CD14-positive monocyte (primary cell): ENCODE measurements at regions not wholly inside any gene's neighbourhood (a gene's known extent, or its start where the extent isn't known, plus 50 kb on each side); places are given as distances from the start of the nearest gene placed in this dataset.

Experiments used
- DNase-seq, 3 donors: peaks; one replicate each; pipeline ENCODE4 v3.0.0-alpha.2; 2011 to 2022
- H2AFZ ChIP-seq: 2 replicates; pipeline ENCODE4 v1.6.0; 2012; ENCODE audit warnings: mild to moderate bottlenecking, low read depth, low read length, inconsistent platforms; ENCODE audit not compliant: insufficient read depth, poor library complexity, severe bottlenecking
- H3K27ac ChIP-seq, 2 donors: 1 replicate in 1 of 2; 2 replicates in 1 of 2; pipeline ENCODE4 v1.5.1; 2012 to 2013; ENCODE audit warnings: low read length in 2 of 2, control low read depth in 1 of 2, inconsistent platforms in 1 of 2, low read depth in 1 of 2, mild to moderate bottlenecking in 1 of 2
- H3K27me3 ChIP-seq, 2 donors: one replicate each; pipeline versions ENCODE4 v1.6.0 to v1.6.1; 2011 to 2013; ENCODE audit warnings: low read length in 2 of 2; ENCODE audit not compliant: control insufficient read depth in 2 of 2, insufficient read depth in 2 of 2
- H3K36me3 ChIP-seq, 2 donors: replicated peaks in 1 of 2; 1 replicate in 1 of 2; 2 replicates in 1 of 2; pipeline versions ENCODE4 v1.5.1 to v1.6.1; 2012 to 2013; ENCODE audit warnings: low read length in 2 of 2, control low read depth in 1 of 2, inconsistent platforms in 1 of 2, mild to moderate bottlenecking in 1 of 2; ENCODE audit not compliant: insufficient read depth in 2 of 2, control insufficient read depth in 1 of 2
- H3K4me1 ChIP-seq, 2 donors: 1 replicate in 1 of 2; 2 replicates in 1 of 2; pipeline versions ENCODE4 v1.5.1 to v1.6.1; 2012 to 2013; ENCODE audit warnings: low read length in 2 of 2, control low read depth in 1 of 2, inconsistent platforms in 1 of 2, mild to moderate bottlenecking in 1 of 2, moderate library complexity in 1 of 2; ENCODE audit not compliant: insufficient read depth in 2 of 2, control insufficient read depth in 1 of 2
- H3K4me2 ChIP-seq: replicated peaks from 2 replicates; pipeline ENCODE3; 2012; ENCODE audit warnings: low read length, moderate library complexity, mild to moderate bottlenecking; ENCODE audit not compliant: poor library complexity, severe bottlenecking; ENCODE audit errors: extremely low read depth
- H3K4me3 ChIP-seq, 3 experiments: fragments of 200-600 bp in 1 of 3; sonication (generic) in 1 of 3; replicated peaks in 1 of 3; 1 replicate in 2 of 3; 2 replicates in 1 of 3; pipeline ENCODE4 v1.5.1; 2011 to 2013; ENCODE audit warnings: low read length in 3 of 3, mild to moderate bottlenecking in 3 of 3, control low read depth in 2 of 3, low read depth in 2 of 3, inconsistent platforms in 1 of 3, moderate library complexity in 1 of 3
- H3K79me2 ChIP-seq: 2 replicates; pipeline ENCODE4 v1.6.0; 2012; ENCODE audit warnings: mild to moderate bottlenecking, control low read depth, inconsistent platforms, low read length, moderate library complexity; ENCODE audit not compliant: insufficient read depth
- H3K9ac ChIP-seq: 2 replicates; pipeline ENCODE4 v1.6.0; 2017; ENCODE audit warnings: low read length, mild to moderate bottlenecking; ENCODE audit not compliant: insufficient read depth, poor library complexity, severe bottlenecking
- H3K9me3 ChIP-seq, 2 donors: replicated peaks in 1 of 2; 1 replicate in 1 of 2; 2 replicates in 1 of 2; pipeline versions ENCODE4 v1.5.1 to v1.6.1; 2012 to 2013; ENCODE audit warnings: low read length in 2 of 2, control low read depth in 1 of 2; ENCODE audit not compliant: control insufficient read depth in 1 of 2, insufficient read depth in 1 of 2
- H4K20me1 ChIP-seq: 2 replicates; pipeline ENCODE4 v1.6.0; 2012; ENCODE audit warnings: mild to moderate bottlenecking, low read length, control low read depth, moderate library complexity; ENCODE audit not compliant: insufficient read depth
- H3K27ac Mint-ChIP-seq, 7 donors: one replicate each; pipeline ENCODE4 v1.8.0; 2020; ENCODE audit warnings: mild to moderate bottlenecking in 7 of 7, mixed read lengths in 7 of 7, moderate library complexity in 6 of 7, inconsistent platforms in 2 of 7
- H3K27me3 Mint-ChIP-seq, 3 donors: one replicate each; pipeline ENCODE4 v1.8.0; 2021 to 2022; ENCODE audit warnings: low read depth in 3 of 3, mild to moderate bottlenecking in 3 of 3, mixed read lengths in 3 of 3, moderate library complexity in 3 of 3, inconsistent platforms in 1 of 3
- H3K36me3 Mint-ChIP-seq, 2 donors: one replicate each; pipeline ENCODE4 v1.8.0; 2020; ENCODE audit warnings: mixed read lengths in 2 of 2, inconsistent platforms in 1 of 2, mild to moderate bottlenecking in 1 of 2
- H3K4me1 Mint-ChIP-seq: one replicate; pipeline ENCODE4 v1.8.0; 2020; ENCODE audit warnings: mild to moderate bottlenecking, mixed read lengths
- H3K4me3 Mint-ChIP-seq, 2 donors: one replicate each; pipeline ENCODE4 v1.8.0; 2020; ENCODE audit warnings: mild to moderate bottlenecking in 2 of 2, mixed read lengths in 2 of 2, moderate library complexity in 1 of 2
- H3K9me3 Mint-ChIP-seq, 7 donors: one replicate each; pipeline ENCODE4 v1.8.0; 2020 to 2022; ENCODE audit warnings: mixed read lengths in 7 of 7, mild to moderate bottlenecking in 6 of 7, moderate library complexity in 6 of 7, inconsistent platforms in 2 of 7
- WGBS: methylation state at CpG from one replicate; pipeline ENCODE4 v1.1.5; 2013; ENCODE audit warnings: missing lambda C conversion rate; ENCODE audit not compliant: insufficient coverage; 5-methylcytosine and 5-hydroxymethylcytosine counted together
- intact Hi-C, 2 donors: fragments of 100-400 bp; cut with micrococcal nuclease; formaldehyde crosslinking; loops; one replicate each; pipeline versions ENCODE4 v1.15.0 to v1.15.1; 2023
- TF ChIP-seq, protein P1 (sequence below): fragments of 200-600 bp; IDR thresholded peaks from one replicate; pipeline ENCODE4 v1.8.0; 2022; ENCODE audit warnings: antibody characterized with exemption, mild to moderate bottlenecking

DNA sequence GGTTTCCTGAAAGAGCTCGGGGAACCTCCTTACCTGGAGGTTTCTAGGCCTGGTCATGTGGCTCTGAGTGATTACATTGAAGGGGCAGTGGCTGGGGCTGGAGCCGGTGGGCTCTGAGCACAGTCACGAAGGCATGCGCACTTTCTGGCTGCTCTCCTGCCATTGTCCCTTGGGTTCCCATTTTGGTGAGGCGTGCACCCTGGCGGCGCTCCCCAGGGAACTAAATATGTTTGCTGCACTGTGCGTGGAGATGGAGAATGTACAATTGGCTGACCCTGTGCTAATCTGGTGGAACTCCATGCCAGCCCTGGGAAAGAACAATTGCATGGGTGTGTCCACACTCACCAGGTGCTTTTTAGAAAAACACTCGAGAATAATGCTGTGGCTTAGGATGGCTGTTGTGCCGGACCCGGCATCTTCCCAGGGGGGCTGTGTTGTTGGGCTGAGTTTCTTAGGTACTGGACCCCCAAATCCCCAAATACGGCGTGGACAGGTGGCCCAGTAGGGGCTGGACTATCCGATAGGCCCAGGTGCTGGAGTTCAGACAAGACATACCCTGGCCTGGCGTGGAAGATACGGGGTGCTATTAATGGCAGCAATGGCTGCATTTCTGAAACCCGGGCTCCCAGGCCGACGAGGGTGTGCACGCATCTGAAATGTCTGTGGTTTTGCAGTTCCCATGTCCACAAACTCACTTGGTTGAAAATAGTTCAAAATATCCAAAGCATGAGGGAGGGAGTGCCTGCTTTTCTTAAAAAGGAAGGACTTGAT is 230.5 kb downstream of the SEC14L1 start:
- TF ChIP-seq, protein P1, sequence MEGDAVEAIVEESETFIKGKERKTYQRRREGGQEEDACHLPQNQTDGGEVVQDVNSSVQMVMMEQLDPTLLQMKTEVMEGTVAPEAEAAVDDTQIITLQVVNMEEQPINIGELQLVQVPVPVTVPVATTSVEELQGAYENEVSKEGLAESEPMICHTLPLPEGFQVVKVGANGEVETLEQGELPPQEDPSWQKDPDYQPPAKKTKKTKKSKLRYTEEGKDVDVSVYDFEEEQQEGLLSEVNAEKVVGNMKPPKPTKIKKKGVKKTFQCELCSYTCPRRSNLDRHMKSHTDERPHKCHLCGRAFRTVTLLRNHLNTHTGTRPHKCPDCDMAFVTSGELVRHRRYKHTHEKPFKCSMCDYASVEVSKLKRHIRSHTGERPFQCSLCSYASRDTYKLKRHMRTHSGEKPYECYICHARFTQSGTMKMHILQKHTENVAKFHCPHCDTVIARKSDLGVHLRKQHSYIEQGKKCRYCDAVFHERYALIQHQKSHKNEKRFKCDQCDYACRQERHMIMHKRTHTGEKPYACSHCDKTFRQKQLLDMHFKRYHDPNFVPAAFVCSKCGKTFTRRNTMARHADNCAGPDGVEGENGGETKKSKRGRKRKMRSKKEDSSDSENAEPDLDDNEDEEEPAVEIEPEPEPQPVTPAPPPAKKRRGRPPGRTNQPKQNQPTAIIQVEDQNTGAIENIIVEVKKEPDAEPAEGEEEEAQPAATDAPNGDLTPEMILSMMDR, result no peak
- Histone ChIP-seq H3K79me2 (peaks cover 41% of the 10 kb centered on the region), H3K4me1 (peaks cover 39 to 51% of the 10 kb centered on the region in 2 donors), H3K4me2 (peak overlapping the region; percentile 99), H3K27me3 (no peaks in the 10 kb centered on the region), H3K9me3 (no peaks in the 10 kb centered on the region), H3K9ac (no peak overlapping the region), H3K36me3 (no peaks in the 10 kb centered on the region), H3K27ac (no peak overlapping the region), H3K4me3 (peak overlapping the region in 1 of 3 experiments; percentile 100), H2AFZ (no peak overlapping the region), H4K20me1 (peaks cover 58% of the 10 kb centered on the region)
- intact Hi-C loops, result loop anchor here (5.0 kb wide), 1 partner anchor 39 kb away; no protein-coding TSS in a partner anchor
- H3K4me1 Mint-ChIP-seq, result peaks cover 49% of the 10 kb centered on the region
- WGBS, result 62% methylated on average over 18 of the region's 20 CpGs
- DNase-seq, result no peak
- peaks cover 0 to 11% of the 10 kb centered on the region in 2 donors for H3K36me3 Mint-ChIP-seq
- H3K4me3 Mint-ChIP-seq, result no peak overlapping the region
- H3K9me3 Mint-ChIP-seq, result peaks cover 0 to 2% (median 0%) of the 10 kb centered on the region in 7 donors
- peaks cover 4 to 9% (median 8%) of the 10 kb centered on the region in 3 donors for H3K27me3 Mint-ChIP-seq
- H3K27ac Mint-ChIP-seq, result peak overlapping the region in 1 of 7 donors; percentile 15

GRCh38 chr17:77371888-77372443 is 231.2 kb downstream of the SEC14L1 start:
- peak overlapping the region; percentile 83 for H2AFZ ChIP-seq
- intact Hi-C loops, result loop anchor here (5.0 kb wide), 1 partner anchor 40 kb away; no protein-coding TSS in a partner anchor
- DNase-seq, result no peak
- peak overlapping the region in 2 of 3 experiments; percentile 73 to 100 for H3K4me3 ChIP-seq
- WGBS, result 67% methylated on average over 11 of the region's 16 CpGs
- peaks cover 41 to 58% of the 10 kb centered on the region in 2 donors for H3K4me1 ChIP-seq
- peak overlapping the region; percentile 71 to 84 for H3K4me3 Mint-ChIP-seq
- H3K36me3 ChIP-seq, result no peaks in the 10 kb centered on the region
- H3K9me3 ChIP-seq, result no peaks in the 10 kb centered on the region
- peaks cover 47% of the 10 kb centered on the region for H3K79me2 ChIP-seq
- peak overlapping the region in 4 of 7 donors; percentile 41 to 68 (median 50) for H3K27ac Mint-ChIP-seq
- H3K9me3 Mint-ChIP-seq, result peaks cover 0 to 2% (median 0%) of the 10 kb centered on the region in 7 donors
- H4K20me1 ChIP-seq, result peaks cover 58% of the 10 kb centered on the region
- H3K4me2 ChIP-seq, result peak overlapping the region; percentile 99
- H3K9ac ChIP-seq, result peak overlapping the region; percentile 90
- no peaks in the 10 kb centered on the region for H3K27me3 ChIP-seq
- peaks cover 4 to 9% (median 8%) of the 10 kb centered on the region in 3 donors for H3K27me3 Mint-ChIP-seq
- H3K27ac ChIP-seq, result no peak overlapping the region
- peaks cover 6 to 13% of the 10 kb centered on the region in 2 donors for H3K36me3 Mint-ChIP-seq
- TF ChIP-seq, protein P1, result no peak
- H3K4me1 Mint-ChIP-seq, result peaks cover 50% of the 10 kb centered on the region
